ENCODE measurements at regions not wholly inside any gene's neighbourhood (a gene's known extent, or its start where the extent isn't known, plus 50 kb on each side); places are given as distances from the start of the nearest gene placed in this dataset.

DNA sequence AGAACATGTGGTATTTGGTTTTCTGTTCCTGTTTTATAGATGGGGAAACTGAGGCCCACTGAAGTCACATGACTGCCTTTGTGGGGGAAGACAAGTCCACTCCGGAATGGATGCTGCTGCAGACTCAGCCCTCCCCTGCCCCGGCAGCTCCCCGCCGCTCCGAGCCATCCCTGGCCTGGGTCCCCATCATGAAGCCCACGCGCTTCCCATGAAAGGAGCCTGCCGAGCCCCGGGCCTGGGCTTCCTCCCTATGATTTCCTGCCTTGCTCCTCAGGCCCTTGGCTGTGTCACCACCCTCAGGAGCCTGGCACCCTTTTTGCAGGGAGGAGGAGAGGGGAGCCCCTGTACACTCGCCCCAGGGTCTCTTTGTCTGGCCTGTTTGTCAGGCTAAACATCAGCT, 125.3 kb upstream of the FOXF1 start:
- Histone ChIP-seq H3K4me1 (peaks cover 4% of the 10 kb centered on the region; the same call in 1 of the 2 replicates), H3K9me3 (replicated peaks) (no peaks in the 10 kb centered on the region), H3K4me3 (no peak overlapping the region), H3K27me3 (no peaks in the 10 kb centered on the region), H3K27ac (no peak overlapping the region), H3K36me3 (no peaks in the 10 kb centered on the region)
- DNase-seq, result no peak

DNA sequence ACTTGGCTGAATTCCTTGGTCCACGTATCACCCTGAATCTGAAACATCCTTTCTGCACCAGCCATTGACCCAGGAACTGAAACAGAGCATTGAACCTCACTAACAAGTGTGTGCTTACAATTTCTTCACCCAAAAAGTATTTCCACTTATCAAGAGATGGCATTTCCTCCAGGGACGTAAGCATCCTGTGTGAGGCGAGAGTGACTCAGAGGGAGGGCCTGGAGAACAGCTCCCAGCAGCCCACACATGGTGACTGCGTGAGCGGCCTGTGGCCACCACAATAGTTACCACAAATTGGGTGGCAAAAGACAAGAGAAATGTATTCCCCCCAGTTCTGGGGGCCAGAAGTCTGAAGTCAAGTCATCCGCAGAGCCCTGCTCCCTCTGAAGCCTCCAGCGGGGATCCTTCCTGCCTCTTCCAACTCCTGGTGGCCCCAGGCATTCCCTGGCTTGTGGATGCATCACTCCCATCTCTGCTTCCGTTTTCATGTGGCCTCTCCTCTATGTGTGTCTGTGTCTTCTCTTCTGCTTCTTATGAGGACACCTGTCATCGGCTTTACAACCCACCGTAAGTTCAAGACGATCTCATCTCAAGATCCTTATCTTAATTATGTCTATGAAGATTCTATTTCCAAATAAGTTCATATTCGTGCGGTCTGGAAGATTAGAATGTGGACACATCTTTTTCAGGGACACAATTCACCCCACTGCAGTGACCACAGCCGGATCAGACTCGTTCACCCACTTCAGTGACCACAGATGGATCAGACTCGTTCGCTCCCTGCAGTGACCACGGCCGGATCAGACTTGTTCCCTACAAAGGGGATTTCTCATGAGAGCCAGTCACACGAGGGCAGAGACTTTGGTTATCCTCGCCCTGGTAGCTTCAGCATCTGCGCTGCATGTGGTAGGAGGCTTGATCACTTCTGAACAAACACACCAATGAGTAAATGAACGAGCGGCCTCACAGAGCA, 122.6 kb upstream of the FOXF1 start:
- Histone ChIP-seq H3K36me3 (no peaks in the 10 kb centered on the region), H3K9me3 (replicated peaks) (no peaks in the 10 kb centered on the region), H3K27me3 (no peaks in the 10 kb centered on the region), H3K4me3 (no peak overlapping the region), H3K27ac (no peak overlapping the region), H3K4me1 (peaks cover 15% of the 10 kb centered on the region; the same call in 1 of the 2 replicates)
- DNase-seq, result peak; percentile 53 to 59

DNA sequence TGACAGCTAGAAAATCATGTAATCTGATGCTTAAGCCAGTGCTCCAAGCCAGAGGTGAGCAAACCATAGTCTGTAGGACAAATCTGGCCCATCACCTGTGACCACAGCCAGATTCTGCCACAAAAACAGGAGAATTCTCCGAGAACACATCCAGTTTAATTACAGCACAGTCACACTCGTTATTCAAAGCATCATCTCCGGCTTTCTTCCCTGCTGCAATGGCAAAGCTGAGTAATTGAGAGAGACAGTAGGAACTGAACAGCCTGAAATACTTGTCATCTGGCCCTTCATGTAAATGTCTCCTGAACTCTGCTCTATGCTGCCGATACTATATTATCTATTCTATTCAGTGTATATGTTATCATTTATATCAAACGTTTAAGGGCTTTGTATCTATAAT, 121.4 kb upstream of the FOXF1 start:
- Histone ChIP-seq H3K36me3 (no peaks in the 10 kb centered on the region), H3K27me3 (no peaks in the 10 kb centered on the region), H3K4me1 (peaks cover 15% of the 10 kb centered on the region; the same call in 1 of the 2 replicates), H3K27ac (no peak overlapping the region), H3K9me3 (replicated peaks) (no peaks in the 10 kb centered on the region), H3K4me3 (no peak overlapping the region)
- no peak for DNase-seq

DNA sequence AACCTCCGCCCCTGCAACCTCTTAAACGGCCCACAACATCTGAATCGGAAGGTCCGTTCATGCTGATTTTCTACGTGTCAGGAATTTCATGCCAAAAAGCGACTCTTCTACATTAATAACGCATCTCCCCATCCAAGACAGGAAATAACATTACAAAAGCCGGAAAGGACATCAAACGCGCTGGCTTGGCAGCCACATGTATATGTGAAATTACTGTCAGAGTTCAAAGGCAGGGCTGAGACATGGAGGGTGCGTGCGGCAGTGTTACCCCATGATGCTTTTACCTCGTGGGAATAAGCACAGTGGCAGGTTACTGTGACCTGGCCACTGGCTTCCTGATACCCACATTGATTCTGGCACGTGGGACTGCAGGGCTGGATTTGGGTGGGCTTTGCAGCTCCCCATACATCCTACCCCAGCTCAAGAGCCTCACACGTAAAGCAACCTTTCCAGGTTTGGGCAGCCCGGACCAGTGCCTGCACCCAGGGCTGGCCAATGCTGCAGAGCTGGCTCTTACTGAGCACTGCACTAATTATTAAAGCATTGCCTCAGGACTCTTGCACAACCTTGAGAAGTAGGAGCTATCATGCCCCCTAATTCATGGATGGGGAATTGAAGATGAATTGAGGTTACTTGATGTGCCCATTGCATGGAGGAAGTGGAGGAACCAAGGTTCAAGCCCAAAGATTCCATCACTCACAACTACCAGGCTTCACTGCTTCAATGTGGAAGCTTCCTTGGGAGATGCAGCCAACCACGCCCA, 120.6 kb upstream of the FOXF1 start:
- Histone ChIP-seq H3K27ac (no peak overlapping the region), H3K4me3 (no peak overlapping the region), H3K36me3 (no peaks in the 10 kb centered on the region), H3K27me3 (no peaks in the 10 kb centered on the region), H3K9me3 (replicated peaks) (no peaks in the 10 kb centered on the region), H3K4me1 (peaks cover 15% of the 10 kb centered on the region; the same call in 1 of the 2 replicates)
- DNase-seq, result no peak

DNA sequence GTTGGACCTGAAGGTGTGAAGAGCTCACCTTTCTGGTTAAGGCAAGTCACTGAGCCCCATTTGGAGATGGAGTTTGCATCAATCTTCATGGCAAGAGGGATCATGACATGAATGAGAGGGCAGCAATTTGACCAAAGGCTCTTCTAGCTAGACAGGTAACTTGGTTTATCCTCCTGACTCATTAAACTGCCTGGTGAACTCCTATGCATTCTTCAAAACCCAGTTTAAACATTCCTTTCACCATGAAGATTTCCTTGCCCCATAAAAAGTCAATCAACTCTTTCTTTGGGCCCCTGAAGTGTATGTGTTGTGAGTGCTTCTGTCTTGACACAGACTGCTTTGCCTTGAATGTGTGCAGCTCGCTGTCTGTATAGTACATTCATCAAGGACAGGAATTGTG, 120.0 kb upstream of the FOXF1 start:
- Histone ChIP-seq H3K9me3 (replicated peaks) (no peaks in the 10 kb centered on the region), H3K36me3 (no peaks in the 10 kb centered on the region), H3K27ac (no peak overlapping the region), H3K4me1 (peaks cover 15% of the 10 kb centered on the region; the same call in 1 of the 2 replicates), H3K4me3 (no peak overlapping the region), H3K27me3 (no peaks in the 10 kb centered on the region)
- no peak for DNase-seq

DNA sequence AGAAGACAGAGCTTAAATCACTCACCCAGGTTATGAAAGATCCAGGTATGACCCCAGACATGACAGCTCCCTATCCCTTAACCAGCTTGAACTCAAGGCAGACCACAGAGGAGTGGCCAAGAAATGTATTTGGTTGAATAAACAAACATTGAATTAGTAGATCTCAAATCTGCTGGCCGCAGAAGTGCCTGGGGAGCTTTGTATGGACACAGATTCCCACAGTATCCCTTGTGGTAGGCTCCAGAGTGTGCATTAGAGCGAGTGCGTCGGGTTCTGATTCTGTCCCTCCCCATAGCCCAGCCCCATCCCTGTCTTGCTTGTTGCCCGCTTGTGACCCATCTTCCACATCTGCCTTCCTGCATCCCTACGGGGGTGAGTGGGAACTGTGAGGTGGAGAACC, 118.8 kb upstream of the FOXF1 start:
- Histone ChIP-seq H3K27ac (no peak overlapping the region), H3K4me3 (no peak overlapping the region), H3K4me1 (peaks cover 19% of the 10 kb centered on the region; the same call in 1 of the 2 replicates), H3K9me3 (replicated peaks) (no peaks in the 10 kb centered on the region), H3K27me3 (no peaks in the 10 kb centered on the region), H3K36me3 (no peaks in the 10 kb centered on the region)
- peak; percentile 26 to 33 for DNase-seq

DNA sequence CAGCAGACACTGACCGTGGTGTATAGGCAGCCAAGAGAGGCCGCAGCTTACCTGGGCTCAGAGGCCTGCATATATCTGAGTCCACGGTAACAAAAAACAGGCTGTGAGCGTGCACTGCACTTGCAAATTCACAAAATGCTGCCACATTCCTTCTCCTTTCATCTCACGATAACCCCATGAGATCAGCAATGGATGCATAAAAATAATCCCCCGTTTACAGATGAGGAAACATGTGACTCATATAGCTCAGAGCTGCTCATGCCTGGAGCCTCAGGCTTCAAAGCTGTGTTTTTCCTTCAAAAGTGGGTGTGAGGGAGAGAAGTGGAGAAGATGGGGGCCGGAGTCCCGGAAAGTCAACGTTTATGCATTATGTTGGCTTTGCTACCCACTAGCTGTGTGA, 118.3 kb upstream of the FOXF1 start:
- H3K4me3 ChIP-seq, result no peak overlapping the region
- H3K4me1 ChIP-seq, result peaks cover 19% of the 10 kb centered on the region; the same call in 1 of the 2 replicates
- H3K27ac ChIP-seq, result no peak overlapping the region
- no peaks in the 10 kb centered on the region for H3K27me3 ChIP-seq
- H3K9me3 ChIP-seq (replicated peaks), result no peaks in the 10 kb centered on the region
- no peak for DNase-seq
- H3K36me3 ChIP-seq, result no peaks in the 10 kb centered on the region

DNA sequence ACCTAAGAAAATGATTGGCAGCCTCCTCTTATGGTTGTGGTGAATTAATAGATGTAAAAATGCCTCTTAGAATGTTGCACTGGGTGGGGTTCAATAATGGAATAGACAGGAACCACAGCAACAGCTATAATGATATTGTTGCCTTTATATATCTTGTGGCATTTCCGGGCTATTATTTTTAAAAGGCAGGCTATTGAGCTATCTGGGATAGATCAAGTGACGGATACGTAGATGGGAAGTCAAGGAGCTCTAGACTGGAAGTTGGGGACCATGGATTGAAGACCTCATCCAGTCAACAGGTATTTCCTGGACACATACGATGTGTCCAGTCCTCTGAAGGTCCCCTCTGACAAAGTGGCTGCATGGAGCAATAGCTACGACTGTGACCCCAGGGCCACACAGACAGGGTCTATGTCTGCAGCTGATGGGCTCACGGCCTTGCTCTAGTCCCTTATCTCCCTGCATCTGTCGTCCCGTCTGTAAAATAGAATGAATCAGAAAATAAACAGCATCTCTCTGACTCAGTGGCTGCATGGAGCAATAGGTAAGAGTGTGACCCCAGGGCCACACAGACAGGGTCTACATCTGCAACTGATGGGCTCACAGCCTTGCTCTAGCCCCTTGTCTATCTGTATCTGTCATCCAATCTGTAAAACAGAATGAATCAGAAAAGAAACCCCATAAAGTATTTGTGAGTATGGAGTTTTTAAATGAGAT, 117.7 kb upstream of the FOXF1 start:
- Histone ChIP-seq H3K36me3 (no peaks in the 10 kb centered on the region), H3K27me3 (no peaks in the 10 kb centered on the region), H3K9me3 (replicated peaks) (no peaks in the 10 kb centered on the region), H3K4me3 (no peak overlapping the region), H3K4me1 (peaks cover 19% of the 10 kb centered on the region), H3K27ac (no peak overlapping the region)
- no peak for DNase-seq

DNA sequence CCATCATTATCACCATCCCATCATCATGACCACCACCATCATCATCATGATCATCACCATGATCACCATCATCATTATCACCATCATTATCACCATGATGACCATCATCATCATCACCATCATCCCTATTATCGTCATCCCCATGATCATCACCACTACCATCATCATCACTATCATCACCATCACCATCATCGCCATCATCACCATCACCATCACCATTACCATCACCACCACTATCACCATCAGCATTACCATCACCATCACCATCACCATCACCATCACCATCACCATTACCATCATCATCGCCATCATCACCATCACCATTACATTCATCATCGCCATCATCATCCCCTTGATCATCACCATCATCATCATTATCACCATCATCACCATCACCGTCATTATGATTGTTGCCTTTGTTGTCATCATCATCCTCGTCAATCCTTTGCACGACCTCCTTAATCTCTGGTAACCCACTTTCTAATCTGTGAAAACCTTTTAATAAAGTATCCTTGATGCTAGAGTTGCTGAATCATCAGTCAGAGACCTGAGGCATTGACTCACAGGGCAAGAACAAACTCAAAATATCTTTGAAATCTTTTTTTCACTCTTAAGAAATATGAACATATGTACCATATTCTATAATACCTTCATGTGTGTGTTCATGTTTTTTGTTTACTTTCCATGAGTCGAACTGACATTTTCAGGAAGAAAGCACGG, 116.3 kb upstream of the FOXF1 start:
- peaks cover 31% of the 10 kb centered on the region for H3K4me1 ChIP-seq
- no peak for DNase-seq
- H3K9me3 ChIP-seq (replicated peaks), result no peaks in the 10 kb centered on the region
- H3K27me3 ChIP-seq, result no peaks in the 10 kb centered on the region
- no peak overlapping the region for H3K4me3 ChIP-seq
- H3K27ac ChIP-seq, result no peak overlapping the region
- no peaks in the 10 kb centered on the region for H3K36me3 ChIP-seq

DNA sequence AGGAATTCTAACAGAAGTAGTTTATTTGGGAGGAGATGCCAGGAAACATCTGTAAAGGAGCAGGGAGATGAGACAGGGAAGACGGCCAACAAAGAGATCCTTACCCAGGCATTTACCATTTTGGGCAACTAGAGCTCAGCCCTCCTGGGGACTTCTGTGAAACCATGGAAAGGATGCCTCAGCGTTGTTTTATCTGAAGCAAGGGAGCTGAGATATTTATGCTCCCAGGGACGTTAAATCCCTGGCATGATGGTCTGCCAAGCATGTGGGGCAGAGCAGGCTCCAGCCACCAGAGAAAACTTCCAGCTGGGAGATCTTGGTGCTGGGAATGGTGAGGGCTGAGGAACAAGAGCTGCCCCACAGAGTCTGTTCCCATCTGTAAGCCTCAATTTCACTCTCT, 114.8 kb upstream of the FOXF1 start:
- peaks cover 32% of the 10 kb centered on the region for H3K4me1 ChIP-seq
- no peak for DNase-seq
- no peak overlapping the region for H3K27ac ChIP-seq
- no peak overlapping the region for H3K4me3 ChIP-seq
- H3K27me3 ChIP-seq, result no peaks in the 10 kb centered on the region
- no peaks in the 10 kb centered on the region for H3K9me3 ChIP-seq (replicated peaks)
- no peaks in the 10 kb centered on the region for H3K36me3 ChIP-seq

DNA sequence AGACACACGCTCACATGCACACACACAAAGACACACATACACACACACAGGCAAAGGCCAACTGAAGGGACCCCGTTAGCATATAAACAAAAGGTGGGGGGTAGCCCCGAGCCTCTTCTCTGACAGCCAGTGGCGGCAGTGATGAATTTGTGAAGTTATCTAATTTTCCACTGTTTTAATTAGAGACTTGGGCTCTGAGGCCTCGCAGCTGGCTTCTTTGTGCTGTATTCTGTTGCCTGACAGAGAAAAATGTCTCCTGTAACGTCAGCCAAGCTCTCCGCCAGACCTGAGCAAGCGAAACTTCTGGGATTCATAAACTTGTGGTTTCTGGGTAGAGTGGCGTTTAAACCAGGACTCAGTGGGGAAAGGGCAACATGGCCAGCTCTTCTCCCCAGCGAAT, 113.9 kb upstream of the FOXF1 start:
- Histone ChIP-seq H3K27ac (peak overlapping the region; percentile 94), H3K36me3 (no peaks in the 10 kb centered on the region), H3K9me3 (replicated peaks) (no peaks in the 10 kb centered on the region), H3K27me3 (no peaks in the 10 kb centered on the region), H3K4me1 (peaks cover 31% of the 10 kb centered on the region), H3K4me3 (peak overlapping the region; percentile 44)
- peak; percentile 48 to 69 for DNase-seq

DNA sequence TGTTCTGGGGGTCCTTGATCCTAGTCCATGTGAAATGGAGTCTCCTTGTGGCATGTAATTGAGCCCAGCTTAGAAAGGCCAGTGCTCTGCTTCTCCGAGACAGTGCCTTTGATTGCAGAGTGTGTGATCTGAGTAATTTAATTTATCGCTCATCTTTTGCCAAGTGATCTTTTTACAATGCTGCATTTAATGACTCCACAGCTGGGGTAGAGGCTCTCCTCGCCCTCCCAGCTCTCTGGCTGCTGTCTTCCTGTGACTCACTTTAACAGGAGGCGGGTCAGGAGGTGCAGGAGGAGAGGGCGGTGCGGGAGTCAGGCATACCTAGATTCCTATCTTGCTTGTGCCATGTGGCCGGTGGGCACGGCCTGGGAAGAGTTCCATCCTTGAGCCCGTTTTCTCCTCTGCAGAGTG, 113.4 kb upstream of the FOXF1 start:
- no peaks in the 10 kb centered on the region for H3K27me3 ChIP-seq
- H3K9me3 ChIP-seq (replicated peaks), result no peaks in the 10 kb centered on the region
- H3K27ac ChIP-seq, result peak overlapping the region; percentile 94
- H3K36me3 ChIP-seq, result no peaks in the 10 kb centered on the region
- H3K4me1 ChIP-seq, result peaks cover 27% of the 10 kb centered on the region
- peak overlapping the region; percentile 44 for H3K4me3 ChIP-seq
- DNase-seq, result peak; percentile 71 to 76

DNA sequence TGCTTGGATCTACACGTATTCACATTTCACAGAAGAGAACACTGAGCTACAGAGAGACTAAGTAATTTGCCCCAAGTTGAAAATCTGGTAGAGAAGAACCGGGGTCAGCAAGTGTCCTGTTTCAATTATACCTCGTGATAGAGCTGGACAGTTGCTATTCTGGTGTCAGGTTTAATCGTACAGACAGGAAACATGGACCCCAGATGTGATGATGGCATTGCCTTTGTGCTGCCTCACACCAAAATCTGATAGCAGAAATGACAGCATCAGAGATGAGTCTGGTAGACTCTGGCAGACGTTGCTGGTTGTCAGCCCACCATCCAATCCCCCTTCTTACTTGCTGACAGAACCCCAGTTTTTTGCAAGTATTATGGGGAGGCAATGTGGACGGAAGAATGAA, 112.1 kb upstream of the FOXF1 start:
- Histone ChIP-seq H3K27ac (peak overlapping the region; percentile 94), H3K4me3 (no peak overlapping the region), H3K9me3 (replicated peaks) (no peaks in the 10 kb centered on the region), H3K4me1 (peaks cover 24% of the 10 kb centered on the region), H3K27me3 (no peaks in the 10 kb centered on the region), H3K36me3 (no peaks in the 10 kb centered on the region)
- DNase-seq, result peak; percentile 48 to 73

DNA sequence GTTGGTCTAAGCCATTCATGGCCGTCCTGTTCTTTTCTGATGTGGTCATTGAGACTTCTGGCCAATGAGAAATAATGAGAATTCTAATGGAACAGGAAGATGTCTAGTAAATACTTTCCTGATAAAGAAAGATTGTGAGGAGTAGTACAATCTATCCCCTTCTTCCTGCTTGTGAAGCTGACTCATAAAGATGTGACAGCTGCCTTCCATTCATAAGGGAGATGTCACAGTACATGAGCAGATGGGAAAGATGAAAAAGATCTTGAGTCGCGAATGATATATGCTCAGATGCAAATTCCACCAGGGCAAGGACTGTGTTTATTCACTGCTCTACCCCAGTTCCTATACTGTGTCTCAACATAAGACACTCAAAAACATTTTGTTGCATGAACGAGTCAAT, 111.7 kb upstream of the FOXF1 start:
- Histone ChIP-seq H3K4me3 (no peak overlapping the region), H3K9me3 (replicated peaks) (no peaks in the 10 kb centered on the region), H3K4me1 (peaks cover 24% of the 10 kb centered on the region), H3K27me3 (no peaks in the 10 kb centered on the region), H3K27ac (peak overlapping the region; percentile 94), H3K36me3 (no peaks in the 10 kb centered on the region)
- peak; percentile 45 to 75 for DNase-seq

All from SJCRH30 (cell line).